Neural progenitor cell (in vitro differentiated cells): ENCODE measurements at regions not wholly inside any gene's neighbourhood (a gene's known extent, or its start where the extent isn't known, plus 50 kb on each side); places are given as distances from the start of the nearest gene placed in this dataset.

ENCODE experiments used
- DNase-seq: peaks from one replicate; pipeline ENCODE4 v3.0.0-alpha.2; 2016; ENCODE audit warnings: low spot score
- H2AFZ ChIP-seq: fragments of 200-600 bp; sonication (generic); replicated peaks from 2 replicates; pipeline ENCODE4 v1.6.1; 2016; ENCODE audit warnings: antibody characterized with exemption
- H3F3A ChIP-seq: fragments of 200-600 bp; sonication (generic); 2 replicates; pipeline ENCODE4 v1.6.1; 2016; ENCODE audit warnings: antibody characterized with exemption, low read depth
- H3K27ac ChIP-seq: fragments of 200-600 bp; sonication (generic); 2 replicates; pipeline ENCODE4 v1.5.1; 2016; ENCODE audit warnings: mild to moderate bottlenecking
- H3K27me3 ChIP-seq: fragments of 200-600 bp; sonication (generic); 2 replicates; pipeline ENCODE4 v1.6.1; 2016; ENCODE audit warnings: mild to moderate bottlenecking, moderate library complexity
- H3K36me3 ChIP-seq: fragments of 200-600 bp; sonication (generic); 2 replicates; pipeline ENCODE4 v1.5.1; 2016
- H3K4me1 ChIP-seq: fragments of 200-600 bp; sonication (generic); 2 replicates; pipeline ENCODE4 v1.6.1; 2016; ENCODE audit warnings: mixed run types
- H3K4me2 ChIP-seq: fragments of 200-600 bp; sonication (generic); 2 replicates; pipeline ENCODE4 v1.6.1; 2016
- H3K4me3 ChIP-seq: fragments of 200-600 bp; sonication (generic); 2 replicates; pipeline ENCODE4 v1.5.1; 2016
- H3K79me2 ChIP-seq: fragments of 200-600 bp; sonication (generic); 2 replicates; pipeline ENCODE4 v1.6.1; 2016; ENCODE audit warnings: low read depth
- H3K9ac ChIP-seq: fragments of 200-600 bp; sonication (generic); 2 replicates; pipeline ENCODE4 v1.6.1; 2016
- H3K9me3 ChIP-seq: fragments of 200-600 bp; sonication (generic); 2 replicates; pipeline ENCODE4 v1.5.1; 2016; ENCODE audit warnings: low read depth
- H4K20me1 ChIP-seq: fragments of 200-600 bp; sonication (generic); 2 replicates; pipeline ENCODE4 v1.6.1; 2016; ENCODE audit warnings: low read depth
- H3K27ac Mint-ChIP-seq: 3 replicates; pipeline ENCODE4 v1.8.0; 2021; ENCODE audit warnings: mixed read lengths
- H3K27me3 Mint-ChIP-seq: 2 replicates; pipeline ENCODE4 v1.8.0; 2022; ENCODE audit warnings: low read depth, mild to moderate bottlenecking, inconsistent platforms, moderate library complexity, mixed read lengths; ENCODE audit not compliant: insufficient read depth
- H3K36me3 Mint-ChIP-seq: 3 replicates; pipeline ENCODE4 v1.8.0; 2021; ENCODE audit warnings: mixed read lengths
- H3K4me1 Mint-ChIP-seq: 3 replicates; pipeline ENCODE4 v1.8.0; 2021; ENCODE audit warnings: mixed read lengths
- H3K4me3 Mint-ChIP-seq: 3 replicates; pipeline ENCODE4 v1.8.0; 2021; ENCODE audit warnings: mild to moderate bottlenecking, moderate library complexity, mixed read lengths
- H3K9me3 Mint-ChIP-seq: 3 replicates; pipeline ENCODE4 v1.8.0; 2020; ENCODE audit warnings: mixed read lengths
- CTCF ChIP-seq: fragments of 200-600 bp; sonication (generic); IDR thresholded peaks from 2 replicates; pipeline ENCODE4 v1.5.1; 2017; ENCODE audit warnings: antibody characterized with exemption, mild to moderate bottlenecking
- EZH2 ChIP-seq: fragments of 200-600 bp; sonication (generic); IDR thresholded peaks from 2 replicates; pipeline ENCODE4 v1.6.1; 2017; ENCODE audit warnings: antibody characterized with exemption, mild to moderate bottlenecking, moderate library complexity
- EZH2phosphoT487 ChIP-seq: fragments of 200-600 bp; sonication (generic); IDR thresholded peaks from 2 replicates; pipeline ENCODE4 v1.6.1; 2017; ENCODE audit warnings: antibody characterized with exemption

- Histone ChIP-seq H3K4me1 (peaks cover 7% of the 10 kb centered on the region), H3K4me3 (no peak overlapping the region), H3K27me3 (no peaks in the 10 kb centered on the region), H3K36me3 (no peaks in the 10 kb centered on the region), H3K27ac (no peak overlapping the region), H3F3A (no peaks in the 10 kb centered on the region), H3K4me2 (no peak overlapping the region), H3K9ac (no peak overlapping the region), H3K79me2 (no peaks in the 10 kb centered on the region), H4K20me1 (no peaks in the 10 kb centered on the region), H2AFZ (no peak overlapping the region), H3K9me3 (no peaks in the 10 kb centered on the region)
- H3K27ac Mint-ChIP-seq = no peak overlapping the region
- H3K36me3 Mint-ChIP-seq = no peaks in the 10 kb centered on the region
- no peak for TF ChIP-seq EZH2phosphoT487
- TF ChIP-seq EZH2 = no peak
- no peak for TF ChIP-seq CTCF
- no peak overlapping the region for H3K4me3 Mint-ChIP-seq
- H3K9me3 Mint-ChIP-seq = no peaks in the 10 kb centered on the region
- no peaks in the 10 kb centered on the region for H3K27me3 Mint-ChIP-seq
- H3K4me1 Mint-ChIP-seq = peaks cover 5% of the 10 kb centered on the region
- no peak for DNase-seq
These were observed 516.0 kb upstream of the ROBO1 start for GRCh38 chr3:80283783-80284182.

GRCh38 chr3:80278056-80278455 lies 510.3 kb upstream of the ROBO1 start:
- no peak overlapping the region for H3K27ac ChIP-seq
- Mint-ChIP-seq H3K36me3 (no peaks in the 10 kb centered on the region), H3K27me3 (no peaks in the 10 kb centered on the region), H3K27ac (no peak overlapping the region), H3K9me3 (peaks cover 2% of the 10 kb centered on the region), H3K4me3 (no peak overlapping the region), H3K4me1 (no peaks in the 10 kb centered on the region)
- no peak for DNase-seq
- H3K4me3 ChIP-seq = no peak overlapping the region
- H3F3A ChIP-seq = no peaks in the 10 kb centered on the region
- no peaks in the 10 kb centered on the region for H3K4me1 ChIP-seq
- no peaks in the 10 kb centered on the region for H3K36me3 ChIP-seq
- no peaks in the 10 kb centered on the region for H4K20me1 ChIP-seq
- H3K79me2 ChIP-seq = no peaks in the 10 kb centered on the region
- H3K27me3 ChIP-seq = no peaks in the 10 kb centered on the region
- no peak overlapping the region for H3K9ac ChIP-seq
- no peaks in the 10 kb centered on the region for H3K9me3 ChIP-seq
- TF ChIP-seq CTCF = no peak
- no peak for TF ChIP-seq EZH2
- TF ChIP-seq EZH2phosphoT487 = no peak
- no peak overlapping the region for H3K4me2 ChIP-seq
- peak overlapping the region; percentile 10 for H2AFZ ChIP-seq

GRCh38 chr3:80275120-80275519 lies 507.3 kb upstream of the ROBO1 start:
- no peaks in the 10 kb centered on the region for H3K4me1 Mint-ChIP-seq
- Histone ChIP-seq H3K36me3 (no peaks in the 10 kb centered on the region), H3K4me2 (no peak overlapping the region), H3K4me3 (no peak overlapping the region), H2AFZ (no peak overlapping the region), H3K27me3 (no peaks in the 10 kb centered on the region), H4K20me1 (no peaks in the 10 kb centered on the region), H3K79me2 (no peaks in the 10 kb centered on the region), H3K27ac (no peak overlapping the region), H3K9ac (no peak overlapping the region), H3K4me1 (no peaks in the 10 kb centered on the region), H3K9me3 (no peaks in the 10 kb centered on the region), H3F3A (no peaks in the 10 kb centered on the region)
- no peaks in the 10 kb centered on the region for H3K27me3 Mint-ChIP-seq
- H3K4me3 Mint-ChIP-seq = no peak overlapping the region
- DNase-seq = no peak
- H3K36me3 Mint-ChIP-seq = no peaks in the 10 kb centered on the region
- peaks cover 2% of the 10 kb centered on the region for H3K9me3 Mint-ChIP-seq
- no peak for TF ChIP-seq EZH2
- H3K27ac Mint-ChIP-seq = no peak overlapping the region

- H3K79me2 ChIP-seq = no peaks in the 10 kb centered on the region
- Mint-ChIP-seq H3K27ac (no peak overlapping the region), H3K4me1 (no peaks in the 10 kb centered on the region), H3K4me3 (no peak overlapping the region), H3K9me3 (no peaks in the 10 kb centered on the region), H3K27me3 (no peaks in the 10 kb centered on the region), H3K36me3 (no peaks in the 10 kb centered on the region)
- no peak overlapping the region for H3K4me3 ChIP-seq
- no peaks in the 10 kb centered on the region for H3K36me3 ChIP-seq
- no peaks in the 10 kb centered on the region for H3K27me3 ChIP-seq
- no peak for DNase-seq
- no peak overlapping the region for H3K27ac ChIP-seq
- no peak overlapping the region for H3K9ac ChIP-seq
- no peaks in the 10 kb centered on the region for H3K4me1 ChIP-seq
- H4K20me1 ChIP-seq = no peaks in the 10 kb centered on the region
- TF ChIP-seq EZH2 (no peak), CTCF (no peak), EZH2phosphoT487 (no peak)
- H3K9me3 ChIP-seq = no peaks in the 10 kb centered on the region
- no peaks in the 10 kb centered on the region for H3F3A ChIP-seq
- H3K4me2 ChIP-seq = no peak overlapping the region
- no peak overlapping the region for H2AFZ ChIP-seq
These were observed 495.5 kb upstream of the ROBO1 start for GRCh38 chr3:80263260-80263659.
